Fibroblast of skin of right quadriceps (primary cell): ENCODE measurements at regions not wholly inside any gene's neighbourhood (a gene's known extent, or its start where the extent isn't known, plus 50 kb on each side); places are given as distances from the start of the nearest gene placed in this dataset.
"Not testable (repeated sequence)": the region's sequence is repeated elsewhere in the genome, so short reads cannot be mapped to it uniquely, and the experiment has no call there.

Experiments used
- DNase-seq: peaks from one replicate; pipeline ENCODE4 v3.0.0-alpha.2; 2013

DNA sequence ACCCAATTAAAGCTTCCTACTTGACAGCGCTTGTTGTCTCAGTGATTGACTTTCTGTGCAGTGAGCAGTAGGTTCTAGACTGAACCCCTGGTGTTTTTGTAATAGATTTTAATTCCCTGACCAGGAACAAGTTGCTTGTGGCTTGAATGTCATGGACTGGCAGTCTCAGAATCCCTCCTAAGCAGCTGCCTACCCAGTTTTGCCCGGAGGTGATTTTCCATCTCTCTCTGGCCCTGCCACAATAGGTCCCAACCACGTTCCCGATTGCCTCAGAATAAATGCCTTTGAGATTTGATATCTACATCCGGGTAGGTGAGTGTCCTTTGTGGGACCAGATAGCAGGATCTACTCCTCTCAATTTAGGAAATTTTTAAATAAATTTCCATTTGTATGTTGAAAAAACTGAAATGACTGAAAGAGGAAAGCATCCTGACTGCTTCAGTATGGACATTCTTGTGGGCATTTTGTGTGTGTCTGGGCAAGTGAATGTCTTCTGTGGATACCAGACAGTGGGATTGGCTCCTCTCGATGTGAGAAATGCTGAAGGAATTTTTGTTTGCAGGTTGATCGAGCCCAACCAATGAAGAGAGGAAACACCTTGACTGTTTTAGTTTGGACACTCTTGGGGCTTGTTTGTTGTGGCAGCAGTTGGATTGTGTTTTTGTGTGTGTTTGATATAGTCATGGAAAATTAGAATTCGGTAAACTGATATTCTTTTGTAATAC, 1607.4 kb downstream of the C4orf33 start:
- no peak for DNase-seq

DNA sequence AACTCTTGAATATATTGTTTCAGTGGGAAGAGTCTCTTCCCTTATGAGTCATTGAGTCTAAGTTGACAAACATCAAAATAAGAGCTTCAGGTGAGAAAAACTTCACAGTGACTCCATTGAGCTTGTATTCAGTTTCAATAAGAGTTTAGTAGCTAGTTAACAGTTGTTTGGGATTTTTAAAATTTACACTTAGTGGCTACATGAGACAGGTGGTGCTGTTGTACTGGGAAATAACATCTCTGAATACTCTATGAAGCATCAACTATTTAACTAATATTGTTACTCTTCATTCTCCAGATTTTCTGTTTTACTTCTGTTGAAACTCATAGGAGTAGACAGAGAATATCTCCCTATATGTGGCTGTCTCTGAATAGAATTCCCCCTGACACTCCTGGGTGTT, 1609.1 kb downstream of the C4orf33 start:
- DNase-seq, result no peak

DNA sequence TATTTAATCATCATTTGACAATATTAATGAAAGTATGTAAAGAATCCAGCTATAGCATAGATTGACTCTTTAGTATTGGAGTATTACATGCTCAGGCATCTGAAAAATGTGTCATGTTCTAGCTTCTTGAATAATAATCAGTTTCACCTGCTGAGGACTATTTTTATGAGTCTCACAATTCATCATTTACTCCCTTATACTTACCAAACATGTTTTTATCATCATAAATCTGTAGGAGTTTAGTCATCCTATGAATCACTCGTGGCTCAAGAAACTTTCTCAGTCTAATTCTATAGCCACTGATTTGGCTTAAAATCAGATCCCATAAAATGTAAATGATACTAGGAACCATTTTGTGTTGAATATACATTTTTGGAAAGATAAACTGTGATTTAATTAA, 1616.1 kb downstream of the C4orf33 start:
- peak; percentile 79 for DNase-seq

DNA sequence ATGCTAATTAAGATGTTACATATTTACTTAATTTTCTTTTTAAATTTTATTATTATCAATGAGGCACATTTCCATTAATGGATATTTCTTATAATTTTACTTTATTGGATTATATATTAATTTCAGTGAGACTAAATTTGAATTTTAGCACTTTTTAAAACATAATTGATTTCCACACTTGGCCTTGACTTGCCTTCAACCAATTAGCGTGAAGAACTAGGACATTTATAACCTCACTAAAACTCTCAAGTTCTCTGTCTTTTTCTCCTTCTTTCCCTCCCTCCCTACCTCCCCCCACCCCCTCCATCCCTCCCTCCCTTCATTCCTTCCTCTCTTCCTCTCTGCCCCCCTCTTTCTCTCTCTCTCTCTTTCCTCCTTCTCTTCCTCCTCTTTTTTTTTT, 1618.1 kb downstream of the C4orf33 start:
- no peak for DNase-seq

DNA sequence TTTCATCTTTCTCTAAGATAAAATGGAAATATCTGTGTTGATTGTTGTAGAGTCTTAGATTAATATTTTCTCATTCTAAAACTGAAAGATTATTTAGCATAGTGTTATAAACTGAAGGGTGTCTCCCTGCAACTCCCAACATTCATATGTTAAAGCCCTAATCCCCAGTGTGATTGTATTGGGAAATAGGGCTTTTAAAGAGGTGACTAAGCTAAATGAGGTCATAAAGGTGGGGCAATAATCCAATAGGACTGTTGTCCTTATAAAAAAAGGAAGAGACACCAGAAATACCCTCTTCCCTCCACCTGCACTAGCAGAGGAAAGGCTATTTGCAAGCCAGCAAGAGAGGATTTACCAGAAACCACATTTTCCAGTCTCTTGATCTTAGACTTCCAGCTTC, 1626.4 kb downstream of the C4orf33 start:
- DNase-seq, result no peak

DNA sequence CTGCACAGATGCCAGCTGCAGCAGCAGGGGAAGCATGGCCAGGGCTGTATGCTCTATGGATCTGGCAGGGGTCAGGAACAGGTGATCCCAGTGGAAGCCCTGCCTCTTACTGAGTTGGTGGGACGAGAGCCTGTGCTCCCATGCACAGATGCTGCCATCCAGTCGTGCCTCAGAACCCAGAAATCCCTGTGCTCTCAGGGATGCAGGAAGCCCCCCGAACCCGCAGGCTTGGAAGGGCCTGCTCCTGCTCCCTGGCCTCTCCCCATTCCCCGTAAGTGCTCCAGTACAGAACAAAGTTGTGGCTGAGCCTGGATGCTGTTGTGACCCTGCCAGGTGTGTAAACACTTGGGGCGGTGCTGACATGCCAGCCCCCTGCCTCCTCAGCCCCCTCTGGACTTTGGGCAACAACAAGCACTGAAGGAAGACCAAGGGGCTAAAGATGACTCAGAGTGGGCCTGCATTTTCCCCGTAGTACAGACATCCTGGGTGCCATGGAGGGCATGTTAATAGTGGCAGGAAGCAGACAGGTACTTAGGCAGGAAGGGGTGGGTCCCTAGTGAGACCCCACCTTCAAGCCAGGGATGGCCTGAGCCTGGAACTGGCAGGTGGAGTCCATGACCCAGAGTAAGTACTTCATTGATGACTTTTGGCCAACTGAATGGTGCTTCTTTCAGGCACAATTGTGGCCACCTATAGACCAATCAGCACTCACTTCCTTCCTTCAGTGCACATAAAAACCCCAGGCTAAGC, 1640.7 kb downstream of the C4orf33 start:
- DNase-seq, result no peak

DNA sequence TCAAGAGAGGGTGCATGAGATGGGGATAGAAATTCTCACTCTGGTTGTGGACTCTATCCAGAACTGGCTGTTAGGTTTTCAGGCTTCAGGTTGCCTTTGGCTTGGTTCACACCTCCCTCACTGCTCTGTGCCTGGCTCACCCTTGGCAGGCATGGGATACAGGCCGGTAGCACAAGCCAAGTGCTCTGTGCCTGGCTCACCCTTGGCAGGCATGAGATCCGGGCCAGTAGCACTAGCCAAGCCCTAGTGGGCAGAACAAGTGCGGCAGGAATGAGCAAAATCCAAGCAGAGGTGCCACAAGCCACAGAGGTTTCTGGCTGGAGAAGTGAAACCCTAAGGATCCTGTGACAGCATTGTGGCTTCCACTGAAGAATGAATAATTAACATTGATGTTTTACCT, 1642.3 kb downstream of the C4orf33 start:
- DNase-seq, result no peak

DNA sequence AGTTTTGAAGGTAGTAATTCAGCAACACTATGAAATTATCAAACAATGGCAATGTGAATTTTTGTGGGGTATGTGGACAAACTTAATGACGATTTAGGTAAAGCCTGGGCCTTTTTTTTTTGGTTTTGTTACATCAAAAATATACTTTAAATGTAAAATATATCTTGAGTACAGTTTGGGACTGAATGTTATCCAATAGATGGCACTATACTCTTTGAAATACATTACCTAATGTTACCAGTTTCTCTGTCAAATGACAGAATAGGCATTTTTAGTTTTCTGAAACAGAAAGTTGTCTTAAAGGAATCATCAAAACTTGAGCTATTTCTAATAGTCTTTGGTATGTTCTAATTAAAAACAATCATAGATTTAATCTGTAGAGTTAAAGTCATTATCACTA, 1651.9 kb downstream of the C4orf33 start:
- no peak for DNase-seq

DNA sequence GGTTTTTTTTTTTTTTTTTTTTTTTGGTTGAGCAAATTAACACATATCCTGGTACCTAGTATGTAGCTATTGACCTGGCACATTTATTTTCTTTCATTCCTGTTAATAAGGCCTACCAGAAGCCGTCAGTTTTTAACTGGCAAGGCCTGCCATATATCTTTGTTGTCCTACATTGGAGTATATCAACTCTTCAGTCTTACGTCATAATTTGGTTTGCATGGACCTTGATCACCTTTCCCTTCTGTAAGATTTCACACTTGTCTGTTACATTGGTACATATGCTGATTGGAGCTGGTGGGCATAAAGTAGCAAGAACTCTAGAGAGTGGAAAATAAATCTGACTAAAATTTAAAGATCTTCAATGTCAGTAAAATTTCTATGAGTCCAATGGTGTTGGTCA, 1658.0 kb downstream of the C4orf33 start:
- no peak for DNase-seq

DNA sequence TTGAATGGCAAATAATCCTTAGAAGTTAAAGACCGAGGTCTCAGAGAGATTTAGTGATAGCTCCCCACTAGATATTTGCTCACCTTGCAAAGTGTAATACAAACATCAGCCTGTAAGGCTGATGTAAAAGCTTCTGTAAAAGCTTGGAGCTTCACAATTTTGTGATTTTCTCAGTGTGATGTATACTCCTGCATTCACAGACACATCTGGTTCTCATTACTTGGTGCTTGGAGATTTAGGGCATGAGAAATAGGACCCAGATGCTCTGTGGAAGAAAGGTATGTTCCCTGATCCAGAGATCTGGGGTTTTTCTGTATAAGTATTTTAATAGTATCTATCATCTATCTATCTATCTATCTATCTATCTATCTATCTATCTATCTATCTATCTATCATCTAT, 1664.3 kb downstream of the C4orf33 start:
- peak; percentile 16 for DNase-seq

DNA sequence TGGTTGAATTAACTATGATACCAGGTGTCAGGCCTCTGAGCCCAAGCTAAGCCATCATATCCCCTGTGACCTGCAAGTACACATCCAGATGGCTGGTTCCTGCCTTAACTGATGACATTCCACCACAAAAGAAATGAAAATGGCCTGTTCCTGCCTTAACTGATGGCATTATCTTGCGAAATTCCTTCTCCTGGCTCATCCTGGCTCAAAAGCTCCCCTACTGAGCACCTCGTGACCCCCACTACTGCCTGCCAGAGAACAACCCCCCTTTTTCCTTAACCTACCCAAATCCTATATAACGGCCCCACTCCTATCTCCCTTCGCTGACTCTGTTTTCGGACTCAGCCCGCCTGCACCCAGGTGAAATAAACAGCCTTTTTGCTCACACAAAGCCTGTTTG, 1671.4 kb downstream of the C4orf33 start:
- not testable (repeated sequence) for DNase-seq

DNA sequence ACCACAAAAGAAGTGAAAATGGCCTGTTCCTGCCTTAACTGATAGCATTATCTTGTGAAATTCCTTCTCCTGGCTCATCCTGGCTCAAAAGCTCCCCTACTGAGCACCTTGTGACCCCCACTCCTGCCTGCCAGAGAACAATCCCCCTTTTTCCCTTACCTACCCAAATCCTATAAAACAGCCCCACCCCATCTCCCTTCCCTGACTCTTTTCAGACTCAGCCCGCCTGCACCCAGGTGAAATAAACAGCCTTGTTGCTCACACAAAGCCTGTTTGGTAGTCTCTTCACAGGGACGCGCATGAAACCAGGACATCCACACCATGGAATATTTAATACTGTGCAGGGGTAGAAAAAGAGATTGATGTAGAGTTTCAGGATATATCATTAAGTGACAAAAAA, 1677.0 kb downstream of the C4orf33 start:
- DNase-seq, result not testable (repeated sequence)

DNA sequence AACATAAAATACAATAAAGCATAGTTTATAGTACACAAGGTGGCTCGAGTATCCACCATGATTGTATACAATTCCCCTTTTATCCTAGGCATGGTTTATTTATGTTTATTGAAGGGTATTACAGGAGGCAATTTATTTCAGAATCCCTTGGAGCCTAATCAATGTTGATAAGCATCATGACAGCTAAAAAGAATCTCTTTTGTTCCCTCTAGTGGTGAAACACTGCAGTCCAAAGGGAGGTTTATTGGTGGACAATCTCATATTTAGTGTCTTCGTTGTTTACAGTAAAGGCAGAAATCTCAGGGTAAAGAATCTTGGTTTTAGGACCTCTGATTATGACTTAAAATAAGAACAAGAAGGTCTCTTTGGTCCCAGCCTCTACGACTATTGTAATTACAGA, 1712.5 kb downstream of the C4orf33 start:
- DNase-seq, result peak; percentile 6

DNA sequence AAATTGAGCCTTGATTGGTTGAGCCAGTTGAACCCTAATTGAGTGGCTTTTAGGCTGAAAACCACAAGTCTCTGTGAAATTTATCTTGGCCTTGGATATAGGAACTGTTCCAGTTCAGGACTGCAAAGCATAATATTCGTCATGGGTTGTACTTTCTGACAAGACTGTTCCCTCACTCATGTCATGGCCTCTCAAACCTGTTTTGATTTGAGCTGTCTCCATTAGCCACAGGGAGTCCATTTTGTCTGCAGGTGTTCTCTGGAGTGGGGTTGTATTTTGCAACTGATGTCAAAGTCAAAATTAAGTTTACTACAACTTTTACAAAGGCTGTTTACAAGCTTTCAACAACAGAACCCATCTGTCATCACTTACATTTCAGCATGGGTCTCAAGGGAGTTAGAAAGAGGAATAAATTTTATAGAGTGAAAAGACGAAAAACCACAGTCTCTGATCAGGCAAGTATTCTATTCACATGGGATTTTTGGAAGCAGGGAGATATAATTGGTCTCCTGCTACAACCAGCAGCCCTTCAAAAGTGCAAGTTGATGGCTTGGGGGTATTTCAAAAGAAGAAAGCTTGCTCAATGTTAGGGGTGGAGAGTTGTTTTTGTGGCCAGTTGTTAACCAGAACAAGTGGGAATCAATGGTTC, 1716.3 kb downstream of the C4orf33 start:
- DNase-seq, result peak; percentile 6

DNA sequence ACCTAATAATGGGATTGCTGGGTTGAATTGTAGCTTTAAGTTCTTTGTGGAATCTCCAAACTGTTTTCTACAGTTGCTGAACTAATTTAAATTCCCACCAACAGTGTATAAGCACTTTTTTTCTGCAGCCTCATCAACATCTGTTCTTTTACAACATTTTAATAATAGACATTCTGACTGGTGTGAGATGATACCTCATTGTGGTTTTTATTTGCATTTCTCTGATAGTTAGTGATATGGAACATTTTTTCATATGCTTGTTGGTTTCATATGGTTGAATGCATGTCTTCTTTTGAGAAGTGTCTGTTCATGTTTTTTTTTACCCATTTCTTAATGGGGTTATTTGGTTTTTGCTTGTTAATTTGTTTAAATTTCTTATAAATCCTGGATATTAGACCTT, 1718.9 kb downstream of the C4orf33 start:
- DNase-seq, result no peak

DNA sequence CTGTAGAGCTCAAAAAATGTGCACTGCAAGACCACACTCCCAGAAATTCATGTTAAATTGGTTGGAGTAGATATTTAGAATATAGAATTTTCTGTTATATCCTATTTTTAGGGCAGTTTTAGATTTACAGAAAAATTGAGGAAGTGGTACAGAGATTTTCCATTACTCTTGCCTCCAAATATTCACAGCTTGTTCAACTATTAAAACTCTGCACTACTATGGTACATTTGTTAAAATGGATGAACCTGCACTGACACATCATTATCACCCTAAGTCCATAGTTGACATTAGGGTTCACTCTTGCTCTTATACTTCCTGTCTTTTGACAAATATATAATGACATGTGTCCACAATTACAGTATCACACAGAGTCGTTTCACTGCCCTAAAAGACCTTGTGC, 1724.5 kb downstream of the C4orf33 start:
- DNase-seq, result no peak

DNA sequence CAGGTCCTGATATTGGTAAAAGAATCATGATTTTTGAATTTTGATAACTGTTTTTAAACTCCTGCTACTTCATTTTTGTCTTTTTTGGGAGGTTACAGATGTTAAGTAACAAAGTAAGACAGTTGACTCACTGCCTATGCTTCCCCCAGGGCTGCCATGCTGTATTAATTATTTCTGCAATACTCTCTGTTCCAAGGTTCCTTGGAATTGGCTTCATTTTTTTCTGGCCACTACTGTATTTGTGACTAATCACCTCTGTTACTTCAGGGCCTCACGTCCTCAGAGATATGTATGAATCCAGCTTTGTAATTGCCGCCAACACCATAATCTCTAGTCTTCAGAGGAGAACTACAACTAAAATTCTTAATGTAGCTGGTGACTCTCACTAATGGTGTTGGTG, 1729.3 kb downstream of the C4orf33 start:
- peak; percentile 31 for DNase-seq

DNA sequence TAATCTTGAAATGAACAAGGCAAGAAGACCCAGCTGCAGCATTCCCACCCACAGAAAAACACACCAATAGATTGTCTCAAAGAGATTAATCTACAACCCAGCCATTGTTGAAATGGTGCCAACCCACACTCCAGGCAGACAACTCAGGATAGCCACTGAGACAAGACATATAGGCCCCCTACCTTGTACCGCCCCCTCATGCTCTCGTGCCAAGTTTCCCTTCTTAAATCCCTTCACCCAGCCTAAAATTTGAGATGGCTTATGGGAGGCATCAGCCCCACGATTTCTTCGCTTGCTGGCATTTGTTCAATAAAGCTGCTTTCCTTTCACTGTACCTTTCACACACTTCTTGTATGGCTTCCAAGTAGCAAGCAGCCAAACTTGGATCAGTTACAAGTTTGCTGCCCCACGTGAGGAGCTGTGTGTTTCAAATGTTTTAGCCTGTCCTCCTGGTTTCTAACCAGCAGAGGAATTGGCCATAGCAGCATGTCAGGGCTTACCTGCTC, 1754.1 kb downstream of the C4orf33 start:
- peak; percentile 3 for DNase-seq

DNA sequence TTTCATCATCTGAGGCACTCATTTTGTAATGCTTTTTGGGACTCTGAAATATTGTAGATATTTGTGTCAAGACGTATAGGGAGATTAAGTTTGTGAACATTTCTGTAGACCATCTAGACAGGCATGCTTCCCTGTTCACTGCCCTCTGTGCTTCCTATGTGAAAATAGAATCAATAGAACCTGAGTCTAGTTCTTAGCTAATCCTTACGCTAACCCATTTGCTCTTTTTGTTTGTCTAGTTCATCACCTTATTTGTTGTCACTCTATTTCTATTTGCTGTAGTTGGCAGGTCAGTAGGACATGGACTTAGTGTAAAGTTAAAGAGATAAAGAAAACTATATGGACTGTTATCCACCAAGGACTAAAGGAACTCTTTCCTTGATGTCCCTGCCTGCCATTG, 1755.2 kb downstream of the C4orf33 start:
- no peak for DNase-seq

DNA sequence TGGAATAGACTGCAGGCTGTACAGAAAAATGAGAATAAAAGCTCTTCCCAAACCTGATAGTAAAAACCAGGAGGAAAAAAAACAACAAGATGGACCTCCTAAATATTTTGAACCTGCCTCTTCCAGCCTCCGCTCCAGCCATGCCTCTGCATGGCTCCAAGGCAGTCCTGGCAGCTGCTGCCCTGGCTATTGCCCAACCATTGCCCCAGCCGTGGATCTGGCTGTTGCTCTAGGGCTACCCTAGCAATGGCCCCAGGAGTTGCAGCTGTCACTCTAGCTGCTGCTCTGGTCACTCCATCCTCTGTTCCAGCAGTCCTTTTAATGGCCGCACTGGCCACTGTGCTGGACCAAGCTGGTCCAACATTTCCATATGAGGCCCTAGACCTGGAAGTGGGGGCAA, 1756.0 kb downstream of the C4orf33 start:
- no peak for DNase-seq

DNA sequence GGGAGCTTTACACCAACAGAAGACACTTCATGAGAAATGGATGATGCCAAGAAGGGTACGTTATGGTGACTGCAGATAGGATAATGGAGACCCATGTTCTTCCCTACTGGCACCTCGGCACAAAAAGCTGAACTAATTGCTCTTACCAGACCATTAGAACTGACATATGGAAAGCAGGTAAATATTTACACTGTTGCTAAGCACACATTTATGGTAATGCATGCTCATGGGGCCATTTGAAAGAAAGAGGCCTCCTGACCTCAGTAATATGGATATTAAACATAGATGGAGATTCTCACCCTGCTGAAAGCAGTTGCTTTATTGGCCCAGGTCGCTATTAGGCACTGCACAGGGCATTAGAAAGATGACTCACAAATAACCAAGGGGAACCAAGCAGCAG, 1759.6 kb downstream of the C4orf33 start:
- DNase-seq, result no peak

DNA sequence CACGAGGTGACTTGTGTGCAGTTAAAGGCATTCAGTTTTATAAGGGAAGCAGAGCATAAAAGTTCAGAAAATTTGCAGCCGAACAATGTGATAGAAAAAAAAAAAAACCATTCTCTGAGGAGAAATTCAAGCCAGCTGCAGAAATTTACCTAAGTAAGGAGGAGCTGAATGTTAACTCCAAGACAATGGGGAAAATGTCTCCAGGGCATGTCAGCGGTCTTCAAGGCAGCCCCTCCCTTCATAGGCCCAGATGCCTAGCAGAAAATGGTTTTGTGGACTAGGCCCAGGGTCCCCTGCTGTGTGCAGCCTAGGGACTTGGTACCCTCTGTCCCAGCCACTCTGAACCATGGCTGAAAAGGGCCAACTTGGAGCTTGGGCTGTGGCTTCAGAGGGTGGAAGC, 1764.0 kb downstream of the C4orf33 start:
- no peak for DNase-seq

DNA sequence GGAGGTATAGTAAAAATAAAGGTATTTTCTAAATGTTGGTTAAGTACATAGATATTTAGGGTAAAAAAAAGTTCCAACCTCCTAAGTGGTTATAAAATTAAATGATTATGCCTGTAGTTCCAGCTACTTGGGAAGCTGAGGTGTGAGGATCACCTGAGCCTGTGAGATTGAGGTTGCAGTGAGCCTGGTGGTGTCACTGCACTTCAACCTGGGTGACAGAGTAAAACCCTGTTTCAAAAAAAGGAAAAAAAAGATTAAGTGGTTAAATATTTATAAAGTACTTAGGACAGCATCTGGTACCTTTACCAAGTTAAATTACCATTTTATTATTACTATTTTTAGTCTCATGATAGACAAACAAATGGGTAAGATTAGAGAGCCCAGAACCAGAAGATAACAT, 1801.0 kb downstream of the C4orf33 start:
- no peak for DNase-seq

DNA sequence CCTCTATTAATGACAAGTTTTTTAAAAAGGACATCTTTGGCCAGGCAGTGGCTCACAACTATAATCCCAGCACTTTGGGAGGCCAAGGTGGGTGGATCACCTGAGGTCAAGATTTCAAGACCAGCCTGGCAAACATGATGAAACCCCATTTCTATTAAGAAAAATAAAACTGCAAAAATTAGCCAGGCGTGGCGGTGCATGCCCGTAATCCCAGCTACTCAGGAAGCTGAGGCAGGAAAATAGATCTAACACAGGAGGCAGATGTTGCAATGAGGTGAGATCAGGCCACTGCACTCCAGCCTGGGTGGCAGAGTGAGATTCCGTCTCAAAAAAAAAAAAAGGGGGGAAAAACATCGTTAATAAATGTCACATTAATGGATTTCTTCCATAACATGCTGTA, 1805.4 kb downstream of the C4orf33 start:
- no peak for DNase-seq
